SK-N-SH (cell line): ENCODE measurements at regions not wholly inside any gene's neighbourhood (a gene's known extent, or its start where the extent isn't known, plus 50 kb on each side); places are given as distances from the start of the nearest gene placed in this dataset.

Experiments
- CTCF ChIP-seq: fragments of 200-600 bp; sonication (generic); IDR thresholded peaks from 2 replicates; pipeline ENCODE4 v1.6.1; 2017; ENCODE audit warnings: antibody characterized with exemption, mild to moderate bottlenecking, moderate library complexity
- EP300 ChIP-seq, 2 experiments: IDR thresholded peaks; 2 replicates each; pipeline versions ENCODE4 v1.4.0 to v1.6.1; 2012; ENCODE audit warnings: borderline replicate concordance in 1 of 2, low read depth in 1 of 2, low read length in 1 of 2
- EZH2phosphoT487 ChIP-seq: fragments of 200-600 bp; sonication (generic); IDR thresholded peaks from 2 replicates; pipeline ENCODE4 v1.6.1; 2017; ENCODE audit warnings: low read depth, mixed run types, mild to moderate bottlenecking, antibody characterized with exemption, moderate library complexity, borderline replicate concordance
- FOSL2 ChIP-seq: IDR thresholded peaks from 2 replicates; pipeline ENCODE4 v1.4.0; 2012; ENCODE audit warnings: low read depth, mild to moderate bottlenecking, moderate library complexity, borderline replicate concordance
- FOXJ3 ChIP-seq: sonication (generic); formaldehyde crosslinking; IDR thresholded peaks from 2 replicates; pipeline ENCODE4 v1.5.1; 2020; ENCODE audit warnings: mild to moderate bottlenecking, missing genetic modification reagents
- GABPA ChIP-seq: IDR thresholded peaks from 2 replicates; pipeline ENCODE4 v1.4.0; 2012; ENCODE audit warnings: low read depth, mild to moderate bottlenecking
- JUND ChIP-seq: IDR thresholded peaks from 2 replicates; pipeline ENCODE4 v1.4.0; 2012
- MEF2A ChIP-seq: IDR thresholded peaks from 2 replicates; pipeline ENCODE4 v1.4.0; 2012; ENCODE audit warnings: low read depth, borderline replicate concordance
- RAD21 ChIP-seq: IDR thresholded peaks from 2 replicates; pipeline ENCODE4 v1.6.1; 2012; ENCODE audit warnings: mild to moderate bottlenecking, low read length
- RFX5 ChIP-seq: IDR thresholded peaks from 2 replicates; pipeline ENCODE4 v1.6.1; 2012; ENCODE audit warnings: mild to moderate bottlenecking, improper control_type of control experiment, low read length
- SIN3A ChIP-seq: IDR thresholded peaks from 2 replicates; pipeline ENCODE4 v1.6.1; 2012; ENCODE audit warnings: low read depth, mild to moderate bottlenecking, low read length, moderate library complexity, borderline replicate concordance
- TEAD4 ChIP-seq: IDR thresholded peaks from 2 replicates; pipeline ENCODE4 v1.4.0; 2012; ENCODE audit warnings: mild to moderate bottlenecking, borderline replicate concordance; ENCODE audit not compliant: insufficient read depth
- YY1 ChIP-seq: IDR thresholded peaks from 2 replicates; pipeline ENCODE4 v1.4.0; 2012; ENCODE audit warnings: low read depth, mild to moderate bottlenecking
- TF ChIP-seq, protein P1 (sequence below): fragments of 150-350 bp; IDR thresholded peaks from 2 replicates; pipeline ENCODE4 v1.6.1; 2017; ENCODE audit warnings: antibody characterized with exemption, low read length, low read depth, borderline replicate concordance

DNA sequence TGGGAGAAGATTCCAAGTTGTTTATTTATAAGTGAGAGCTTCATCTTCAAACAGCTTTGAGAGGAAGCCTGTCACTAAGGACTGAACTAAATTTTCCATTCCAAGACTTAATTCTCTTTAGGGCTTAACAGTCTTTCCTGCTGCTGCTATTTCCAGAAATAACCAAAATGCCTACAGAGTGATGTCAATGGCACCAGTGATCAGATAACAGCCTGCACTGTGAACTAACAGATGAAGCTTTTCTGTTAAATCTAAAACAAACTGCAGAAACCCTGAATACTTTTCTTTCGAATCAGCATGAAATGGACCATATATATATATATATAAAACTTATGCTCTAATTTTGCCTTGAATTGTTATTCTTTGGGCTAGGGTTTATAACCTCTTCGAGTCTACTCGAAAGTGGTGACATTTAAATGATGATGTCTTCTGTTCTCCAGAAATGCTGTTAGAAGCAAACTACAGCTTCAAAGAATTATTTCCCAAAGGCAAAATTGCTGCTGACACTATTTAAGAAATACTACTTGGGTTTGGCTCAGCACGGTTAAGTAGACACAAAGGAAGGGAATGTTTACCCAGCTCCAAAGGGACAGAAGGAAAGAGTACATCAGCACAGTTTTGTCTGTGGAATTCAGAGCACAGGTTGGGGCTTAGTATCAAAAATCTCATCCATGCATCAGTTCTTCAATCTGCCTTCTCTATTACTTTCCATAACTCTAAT lies 238.5 kb upstream of the LRRN1 start:
- TF ChIP-seq, protein P1, sequence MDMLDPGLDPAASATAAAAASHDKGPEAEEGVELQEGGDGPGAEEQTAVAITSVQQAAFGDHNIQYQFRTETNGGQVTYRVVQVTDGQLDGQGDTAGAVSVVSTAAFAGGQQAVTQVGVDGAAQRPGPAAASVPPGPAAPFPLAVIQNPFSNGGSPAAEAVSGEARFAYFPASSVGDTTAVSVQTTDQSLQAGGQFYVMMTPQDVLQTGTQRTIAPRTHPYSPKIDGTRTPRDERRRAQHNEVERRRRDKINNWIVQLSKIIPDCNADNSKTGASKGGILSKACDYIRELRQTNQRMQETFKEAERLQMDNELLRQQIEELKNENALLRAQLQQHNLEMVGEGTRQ = no peak
- TF ChIP-seq EP300 (IDR thresholded peaks at IDR 0.05; ENCODE audit: borderline replicate concordance in 1 of 2, low read depth in 1 of 2, low read length in 1 of 2) (no peak), CTCF (no peak), FOXJ3 (no peak), GABPA (no peak), EZH2phosphoT487 (no peak), JUND (no peak), SIN3A (no peak), MEF2A (no peak), RAD21 (no peak), YY1 (no peak), FOSL2 (no peak), TEAD4 (no peak), RFX5 (no peak)
